Lower leg skin (tissue), 4 donors: ENCODE measurements at regions not wholly inside any gene's neighbourhood (a gene's known extent, or its start where the extent isn't known, plus 50 kb on each side); places are given as distances from the start of the nearest gene placed in this dataset.

Source experiments
- DNase-seq, 2 donors: peaks; one replicate each; pipeline ENCODE4 v3.0.0-alpha.2; 2019; ENCODE audit warnings: low spot score in 2 of 2
- H3K4me3 ChIP-seq: fragments of 200-600 bp; sonication (generic); 2 replicates; pipeline ENCODE4 v1.5.1; 2017; ENCODE audit warnings: mild to moderate bottlenecking, low read depth; ENCODE audit not compliant: poor library complexity, severe bottlenecking
- POLR2A ChIP-seq, 2 donors: fragments of 450-650 bp; IDR thresholded peaks; one replicate each; pipeline ENCODE4 v1.6.1; 2016 to 2017; ENCODE audit warnings: antibody characterized with exemption in 2 of 2, mild to moderate bottlenecking in 1 of 2, moderate library complexity in 1 of 2
- WGBS, 2 donors: methylation state at CpG; one replicate each; pipeline ENCODE4 v1.1.5; 2018; 5-methylcytosine and 5-hydroxymethylcytosine counted together
- intact Hi-C: fragments of 100-400 bp; cut with DNase I; formaldehyde crosslinking; loops from one replicate; pipeline ENCODE4 v1.15.0; 2023; ENCODE audit warnings: low total_unique reads
- TF ChIP-seq, protein P1 (sequence below), 3 donors: fragments of 450-650 bp; IDR thresholded peaks; one replicate each; pipeline ENCODE4 v1.5.1; 2016; ENCODE audit warnings: antibody characterized with exemption in 3 of 3, mild to moderate bottlenecking in 3 of 3, moderate library complexity in 2 of 3

DNA sequence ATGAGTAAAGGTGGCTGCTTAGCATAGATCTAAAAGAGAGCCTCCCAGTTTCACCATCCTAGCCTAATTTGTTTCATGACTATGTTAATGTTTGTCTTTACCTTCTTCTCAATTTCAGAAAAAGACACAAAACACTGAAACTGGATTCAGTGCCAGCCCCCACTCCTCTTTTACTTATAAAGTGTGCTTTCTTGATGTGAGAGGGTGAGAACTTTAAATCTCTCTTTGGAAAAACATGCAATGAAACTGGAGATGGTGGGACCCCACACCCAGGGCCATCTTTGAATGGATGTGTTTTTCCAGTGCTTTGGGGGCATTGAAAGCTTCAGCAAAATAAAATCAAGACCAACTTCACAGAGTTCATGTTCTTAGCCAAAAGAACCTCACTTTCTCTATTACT is 185.9 kb downstream of the CYRIA start:
- DNase-seq, result no peak
- H3K4me3 ChIP-seq, result no peak overlapping the region
- TF ChIP-seq POLR2A (IDR thresholded peaks at IDR 0.05), result no peak
- TF ChIP-seq, protein P1, sequence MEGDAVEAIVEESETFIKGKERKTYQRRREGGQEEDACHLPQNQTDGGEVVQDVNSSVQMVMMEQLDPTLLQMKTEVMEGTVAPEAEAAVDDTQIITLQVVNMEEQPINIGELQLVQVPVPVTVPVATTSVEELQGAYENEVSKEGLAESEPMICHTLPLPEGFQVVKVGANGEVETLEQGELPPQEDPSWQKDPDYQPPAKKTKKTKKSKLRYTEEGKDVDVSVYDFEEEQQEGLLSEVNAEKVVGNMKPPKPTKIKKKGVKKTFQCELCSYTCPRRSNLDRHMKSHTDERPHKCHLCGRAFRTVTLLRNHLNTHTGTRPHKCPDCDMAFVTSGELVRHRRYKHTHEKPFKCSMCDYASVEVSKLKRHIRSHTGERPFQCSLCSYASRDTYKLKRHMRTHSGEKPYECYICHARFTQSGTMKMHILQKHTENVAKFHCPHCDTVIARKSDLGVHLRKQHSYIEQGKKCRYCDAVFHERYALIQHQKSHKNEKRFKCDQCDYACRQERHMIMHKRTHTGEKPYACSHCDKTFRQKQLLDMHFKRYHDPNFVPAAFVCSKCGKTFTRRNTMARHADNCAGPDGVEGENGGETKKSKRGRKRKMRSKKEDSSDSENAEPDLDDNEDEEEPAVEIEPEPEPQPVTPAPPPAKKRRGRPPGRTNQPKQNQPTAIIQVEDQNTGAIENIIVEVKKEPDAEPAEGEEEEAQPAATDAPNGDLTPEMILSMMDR (IDR thresholded peaks at IDR 0.05), result no peak
- intact Hi-C loops, result no loop called here

DNA sequence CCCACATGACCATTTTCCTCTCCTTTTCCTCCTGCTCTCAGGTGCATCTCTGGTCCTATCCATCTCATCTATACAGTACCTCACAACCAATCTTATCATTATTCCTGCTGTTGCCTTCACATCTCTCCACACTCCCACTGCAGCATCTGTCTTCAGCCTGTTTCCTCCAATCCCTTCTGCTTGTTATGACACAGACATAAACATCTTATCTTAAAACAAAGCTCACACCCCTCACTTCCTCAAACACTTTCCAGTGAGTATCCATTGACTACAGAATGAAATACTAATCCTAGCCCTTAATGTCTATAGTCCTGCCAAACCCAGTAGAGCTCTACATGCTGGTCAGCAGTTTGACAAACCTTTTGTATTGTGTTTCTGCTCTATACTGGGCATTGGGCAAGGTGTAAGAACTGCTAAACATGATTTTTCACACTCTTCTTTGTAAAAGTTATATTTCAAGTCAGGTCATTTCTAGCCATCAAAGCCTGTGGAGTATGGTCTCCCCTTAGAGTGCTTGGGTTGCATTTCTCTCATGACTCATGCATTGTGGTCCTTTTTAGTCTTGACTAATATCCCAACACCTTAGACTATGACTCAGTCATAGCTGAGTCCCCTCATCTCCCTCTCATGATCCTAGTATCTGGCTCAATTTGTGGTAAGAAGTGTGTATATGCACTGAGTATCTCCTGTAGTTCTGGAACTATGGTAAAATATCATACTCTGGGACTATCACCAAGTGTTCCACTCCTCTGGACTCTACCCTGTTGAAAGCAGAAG is 187.0 kb downstream of the CYRIA start:
- no peak overlapping the region for H3K4me3 ChIP-seq
- intact Hi-C loops, result no loop called here
- no peak for DNase-seq
- TF ChIP-seq, protein P1 (IDR thresholded peaks at IDR 0.05), result no peak
- TF ChIP-seq POLR2A (IDR thresholded peaks at IDR 0.05), result no peak

DNA sequence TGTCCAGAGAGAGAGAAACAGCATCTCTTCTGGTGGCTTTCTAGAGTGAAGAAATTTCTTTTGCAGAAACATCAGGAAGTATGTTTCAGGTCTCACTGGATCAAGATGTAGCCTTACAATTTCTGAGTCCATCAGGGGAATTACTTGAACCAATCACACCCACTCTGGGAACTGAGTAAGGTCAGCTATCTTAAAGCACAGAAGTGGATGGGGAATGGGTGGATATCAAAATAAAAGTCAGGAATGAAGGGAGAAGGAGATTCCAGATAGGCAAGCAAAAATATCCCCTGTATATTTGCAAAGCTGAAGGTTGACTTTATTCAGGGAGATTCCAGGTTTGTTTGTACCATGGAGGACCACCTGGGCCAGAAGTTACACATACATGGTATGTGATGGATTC is 188.0 kb downstream of the CYRIA start:
- no peak overlapping the region for H3K4me3 ChIP-seq
- DNase-seq, result no peak
- intact Hi-C loops, result no loop called here
- TF ChIP-seq, protein P1 (IDR thresholded peaks at IDR 0.05), result no peak
- no peak for TF ChIP-seq POLR2A (IDR thresholded peaks at IDR 0.05)

DNA sequence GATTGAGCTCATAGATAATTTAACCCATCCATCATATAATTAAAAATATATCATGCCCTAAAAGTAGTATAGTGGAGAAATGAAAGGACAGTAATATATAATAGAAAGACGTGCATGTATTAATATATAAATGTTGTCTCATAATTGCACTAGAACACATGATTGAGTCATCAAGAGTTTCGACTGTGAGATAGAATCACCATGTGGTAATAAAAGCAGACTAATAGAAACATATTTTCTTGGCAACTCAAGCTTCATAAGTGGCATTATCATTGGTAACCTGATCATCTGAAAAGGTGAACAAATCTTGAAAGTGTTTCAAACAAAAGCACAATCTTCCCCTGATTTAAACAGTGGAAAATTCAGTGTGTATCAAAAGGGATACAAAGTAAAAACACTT is 188.8 kb downstream of the CYRIA start:
- intact Hi-C loops, result no loop called here
- DNase-seq, result no peak
- 15 to 19% methylated on average over 2 of the region's 2 CpGs for WGBS, 2 donors
- no peak for TF ChIP-seq POLR2A (IDR thresholded peaks at IDR 0.05)
- TF ChIP-seq, protein P1 (IDR thresholded peaks at IDR 0.05), result no peak
- no peak overlapping the region for H3K4me3 ChIP-seq

DNA sequence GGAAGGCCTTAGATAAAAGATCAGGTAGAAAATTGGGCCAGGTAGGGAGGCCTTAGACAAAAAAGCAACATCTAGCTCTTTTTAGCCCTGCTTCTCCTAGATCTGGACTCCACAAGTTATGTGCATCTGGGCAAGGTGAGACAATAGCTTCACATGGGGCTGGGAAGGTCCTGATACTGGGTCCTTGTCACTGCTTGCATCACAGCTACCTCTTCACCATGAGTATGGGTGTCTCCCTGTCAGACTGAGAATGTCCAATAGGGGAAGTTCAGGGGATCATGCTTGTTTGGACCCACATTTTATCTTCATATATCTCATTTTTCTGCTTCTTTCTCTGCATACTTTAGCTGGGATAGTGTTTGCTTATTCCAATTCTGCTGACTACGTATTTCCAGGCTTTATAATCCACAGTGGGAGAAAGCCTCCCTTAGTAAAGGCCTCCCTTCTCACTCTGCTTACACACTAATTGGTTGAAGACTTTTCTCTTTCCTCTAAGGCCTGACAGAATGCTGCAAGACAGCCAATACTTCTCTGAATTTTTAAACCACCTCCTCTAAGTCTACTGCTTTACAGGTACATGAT is 189.6 kb downstream of the CYRIA start:
- intact Hi-C loops, result no loop called here
- no peak for DNase-seq
- TF ChIP-seq, protein P1 (IDR thresholded peaks at IDR 0.05), result no peak
- TF ChIP-seq POLR2A (IDR thresholded peaks at IDR 0.05), result no peak
- H3K4me3 ChIP-seq, result no peak overlapping the region
- 79 to 90% methylated on average over 1 of the region's 1 CpG for WGBS, 2 donors

DNA sequence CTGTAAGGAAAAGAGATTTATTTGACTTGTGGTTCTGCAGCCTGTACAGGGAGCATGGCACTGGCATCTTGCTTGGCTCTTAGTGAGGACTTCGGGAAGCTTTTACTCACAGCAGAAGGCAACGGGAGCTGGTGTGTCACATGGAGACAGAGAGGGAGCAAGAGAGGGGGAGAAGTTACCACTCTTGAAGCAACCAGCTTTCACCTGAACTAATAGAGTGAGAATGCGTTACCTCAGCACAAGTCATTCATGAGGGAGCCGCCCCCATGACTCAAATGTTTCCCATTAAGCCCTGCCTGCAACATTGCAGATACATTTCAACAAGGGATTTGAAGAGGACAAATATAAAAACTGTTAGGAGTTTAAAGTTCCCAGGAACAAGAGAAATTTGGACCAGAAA is 190.0 kb downstream of the CYRIA start:
- no peak for DNase-seq
- intact Hi-C loops, result no loop called here
- 47 to 68% methylated on average over 4 of the region's 4 CpGs for WGBS, 2 donors
- no peak overlapping the region for H3K4me3 ChIP-seq
- TF ChIP-seq, protein P1 (IDR thresholded peaks at IDR 0.05), result no peak
- no peak for TF ChIP-seq POLR2A (IDR thresholded peaks at IDR 0.05)
